Heart right ventricle (tissue), 16 donors: ENCODE measurements at regions not wholly inside any gene's neighbourhood (a gene's known extent, or its start where the extent isn't known, plus 50 kb on each side); places are given as distances from the start of the nearest gene placed in this dataset.
A peak's percentile ranks its signal among the peaks of the same experiment; 100 is the strongest.

ENCODE experiments used
- ATAC-seq, 8 donors: fragments of 200-7000 bp; cut with Tn5 transposase; one replicate each; pipeline ENCODE4 v1.9.1; 2020; ENCODE audit warnings: mild to moderate bottlenecking in 8 of 8, moderate library complexity in 8 of 8, moderate number of reproducible peaks in 1 of 8
- DNase-seq, 2 donors: peaks; one replicate each; pipeline ENCODE4 v3.0.0-alpha.2; 2020
- H3K27ac ChIP-seq, 10 donors: fragments of 200-600 bp; sonication (generic) in 2 of 10; one replicate each; pipeline versions ENCODE4 v1.5.0 to v1.8.0; 2020 to 2022; ENCODE audit warnings: mild to moderate bottlenecking in 3 of 10
- H3K27me3 ChIP-seq, 7 donors: fragments of 200-600 bp; one replicate each; pipeline ENCODE4 v1.8.0; 2021 to 2022; ENCODE audit warnings: mild to moderate bottlenecking in 2 of 7
- H3K36me3 ChIP-seq, 9 donors: fragments of 200-600 bp; sonication (generic) in 1 of 9; one replicate each; pipeline versions ENCODE4 v1.5.0 to v1.8.0; 2020 to 2022; ENCODE audit warnings: mild to moderate bottlenecking in 2 of 9
- H3K4me1 ChIP-seq, 9 donors: fragments of 200-600 bp; sonication (generic) in 1 of 9; one replicate each; pipeline versions ENCODE4 v1.5.0 to v1.8.0; 2020 to 2022; ENCODE audit warnings: mild to moderate bottlenecking in 4 of 9
- H3K4me3 ChIP-seq, 10 donors: fragments of 200-600 bp; sonication (generic) in 2 of 10; one replicate each; pipeline versions ENCODE4 v1.5.0 to v1.8.0; 2020 to 2022; ENCODE audit warnings: mild to moderate bottlenecking in 7 of 10, moderate library complexity in 2 of 10
- H3K9me3 ChIP-seq, 11 donors: fragments of 200-600 bp in 10 of 11; sonication (generic) in 2 of 11; one replicate each; pipeline versions ENCODE4 v1.5.0 to v1.8.0; 2013 to 2022; ENCODE audit warnings: mild to moderate bottlenecking in 2 of 11, control low read depth in 1 of 11, moderate library complexity in 1 of 11
- CTCF ChIP-seq, 9 donors: fragments of 200-600 bp; sonication (generic) in 2 of 9; IDR thresholded peaks; one replicate each; pipeline versions ENCODE4 v1.5.0 to v1.8.0; 2021 to 2022; ENCODE audit warnings: antibody characterized with exemption in 9 of 9, mild to moderate bottlenecking in 5 of 9, moderate library complexity in 1 of 9
- WGBS, 2 donors: extraction: QIAGEN DNeasy Blood & Tissue Kit; methylation state at CpG; one replicate each; pipeline ENCODE4 v1.1.7; 2013; ENCODE audit warnings: inconsistent platforms in 1 of 2; 5-methylcytosine and 5-hydroxymethylcytosine counted together
- intact Hi-C, 10 donors: fragments of 100-400 bp; cut with DNase I; formaldehyde crosslinking; loops; one replicate each; pipeline versions ENCODE4 v1.11.1 to v1.14.2; 2022
- donor health status: Arrhythmogenic right ventricular cardiomyopathy.
- donor health status: ischemic (EF 13 %, LVEDD 7.1; RV severe dilation, severe dysfunction).
- donor health status: healthy with polysubstance abuse.
- donor health status: DM: no; HTN: yes; CAD: no.
- donor health status: DM: no; HTN: no; CAD: no.
- donor health status: ischemic (EF 25% LVEDD 6.9; RV normal size, moderate dysfunction).
- donor health status: ischemic (EF 25% LVEDD 5.7; RV mildly dilated, moderate dysfunction).
- donor health status: healthy.
- donor health status: DM: yes; HTN: yes; CAD: no.
- donor health status: Ischemic cardiomyopathy.
- donor health status: ischemic (EF 35%, LVEDD 5.7; RV mildly dilated, moderate dysfunction).
- donor health status: nonischemic (EF 11% LVEDD 7.7; RV severe dilation, severe dysfunction).
- donor health status: DM: yes; HTN: yes; CAD: no.
- donor health status: PGD.
- donor health status: ischemic (EF 29% LVEDD 5.4; RV normal size, mild dysfunction).
- donor health status: nonischemic (EF 23%, LVEDD 6.1; RV moderate dilation, normal function).

GRCh38 chr21:36627242-36627641 lies 71.7 kb upstream of the SIM2 start:
- no peaks in the 10 kb centered on the region for H3K4me1 ChIP-seq
- H3K27me3 ChIP-seq, result peaks cover 0 to 56% (median 28%) of the 10 kb centered on the region in 7 donors
- ATAC-seq (no peak), DNase-seq (no peak)
- no peak overlapping the region for H3K4me3 ChIP-seq
- 90 to 96% methylated on average over 5 of the region's 5 CpGs for WGBS, 2 donors
- H3K36me3 ChIP-seq, result no peaks in the 10 kb centered on the region
- intact Hi-C loops, result loop anchor here in 1 of 10 donors (5.0 kb wide), 1 partner anchor 300 kb away; no protein-coding TSS in a partner anchor
- TF ChIP-seq CTCF (IDR thresholded peaks at IDR 0.05), result no peak
- H3K27ac ChIP-seq, result no peak overlapping the region
- peaks cover 0 to 5% (median 0%) of the 10 kb centered on the region in 11 donors for H3K9me3 ChIP-seq

GRCh38 chr21:36628106-36628505 lies 70.8 kb upstream of the SIM2 start:
- intact Hi-C loops, result loop anchor here in 1 of 10 donors (5.0 kb wide), 1 partner anchor 299 kb away; no protein-coding TSS in a partner anchor
- no peaks in the 10 kb centered on the region for H3K36me3 ChIP-seq
- H3K27ac ChIP-seq, result no peak overlapping the region
- H3K9me3 ChIP-seq, result no peaks in the 10 kb centered on the region
- H3K27me3 ChIP-seq, result peaks cover 0 to 58% (median 29%) of the 10 kb centered on the region in 7 donors
- DNase-seq, result no peak
- 82 to 85% methylated on average over 9 of the region's 9 CpGs for WGBS, 2 donors
- no peak for ATAC-seq
- H3K4me3 ChIP-seq, result no peak overlapping the region
- no peak for TF ChIP-seq CTCF (IDR thresholded peaks at IDR 0.05)
- no peaks in the 10 kb centered on the region for H3K4me1 ChIP-seq

GRCh38 chr21:36628761-36629460 lies 70.0 kb upstream of the SIM2 start:
- ATAC-seq (no peak), DNase-seq (no peak)
- intact Hi-C loops, result loop anchor here in 1 of 10 donors (5.0 kb wide), 1 partner anchor 298 kb away; no protein-coding TSS in a partner anchor
- no peak for TF ChIP-seq CTCF (IDR thresholded peaks at IDR 0.05)
- Histone ChIP-seq H3K4me3 (no peak overlapping the region), H3K9me3 (no peaks in the 10 kb centered on the region), H3K27ac (no peak overlapping the region), H3K4me1 (no peaks in the 10 kb centered on the region), H3K36me3 (no peaks in the 10 kb centered on the region), H3K27me3 (peaks cover 0 to 63% (median 34%) of the 10 kb centered on the region in 7 donors)
- WGBS, 2 donors, result 85 to 88% methylated on average over 13 of the region's 13 CpGs

- H3K4me3 ChIP-seq, result no peak overlapping the region
- DNase-seq (peak; percentile 39 to 41), ATAC-seq (peak in 3 of 8 donors; percentile 33 to 41 (median 37))
- no peaks in the 10 kb centered on the region for H3K4me1 ChIP-seq
- no peak overlapping the region for H3K27ac ChIP-seq
- 38 to 39% methylated on average over 19 of the region's 19 CpGs for WGBS, 2 donors
- TF ChIP-seq CTCF (IDR thresholded peaks at IDR 0.05), result peak; percentile 51 to 82 (median 70)
- H3K36me3 ChIP-seq, result no peaks in the 10 kb centered on the region
- peaks cover 0 to 2% (median 0%) of the 10 kb centered on the region in 11 donors for H3K9me3 ChIP-seq
- intact Hi-C loops, result loop anchor here (2.0 to 10.0 kb wide), 7 partner anchors 126 to 298 kb away; no protein-coding TSS in a partner anchor
- H3K27me3 ChIP-seq, result peaks cover 0 to 57% (median 34%) of the 10 kb centered on the region in 7 donors
Measured at GRCh38 chr21:36630485-36631206, 68.3 kb upstream of the SIM2 start.
